HL-60 (cell line): ENCODE measurements at regions not wholly inside any gene's neighbourhood (a gene's known extent, or its start where the extent isn't known, plus 50 kb on each side); places are given as distances from the start of the nearest gene placed in this dataset.
A peak's percentile ranks its signal among the peaks of the same experiment; 100 is the strongest.

Experiments used
- DNase-seq, 2 experiments: peaks; one replicate each; pipeline ENCODE4 v3.0.0-alpha.2; 2010 to 2020; ENCODE audit warnings: low read depth in 1 of 2, low spot score in 1 of 2
- H3K27ac ChIP-seq: fragments of 250-450 bp; sonication (Bioruptor Pico); replicated peaks from 2 replicates; pipeline ENCODE4 v1.5.1; 2020; ENCODE audit warnings: mild to moderate bottlenecking, moderate library complexity
- H3K27me3 ChIP-seq: fragments of 250-450 bp; sonication (Bioruptor Pico); 2 replicates; pipeline ENCODE4 v1.5.1; 2021; ENCODE audit warnings: mild to moderate bottlenecking, moderate library complexity; ENCODE audit not compliant: insufficient read depth, poor library complexity, severe bottlenecking
- H3K4me3 ChIP-seq: replicated peaks from 2 replicates; pipeline ENCODE4 v1.5.1; 2011; ENCODE audit warnings: mild to moderate bottlenecking, control low read depth, low read length; ENCODE audit not compliant: insufficient read depth
- CTCF ChIP-seq: IDR thresholded peaks from one replicate; pipeline ENCODE4 v1.5.1; 2011; ENCODE audit warnings: low read length, control low read depth, inconsistent platforms; ENCODE audit not compliant: insufficient read depth
- GABPA ChIP-seq: IDR thresholded peaks from 2 replicates; pipeline ENCODE4 v1.6.1; 2012; ENCODE audit warnings: low read depth
- POLR2AphosphoS5 ChIP-seq: IDR thresholded peaks from 2 replicates; pipeline ENCODE4 v1.6.1; 2012; ENCODE audit warnings: low read depth
- REST ChIP-seq: IDR thresholded peaks from 2 replicates; pipeline ENCODE4 v1.6.1; 2012; ENCODE audit warnings: low read depth; ENCODE audit not compliant: insufficient replicate concordance
- SPI1 ChIP-seq: IDR thresholded peaks from 2 replicates; pipeline ENCODE4 v1.6.1; 2012; ENCODE audit warnings: low read depth, mild to moderate bottlenecking, borderline replicate concordance

GRCh38 chr2:144233733-144234541 is 286.0 kb downstream of the ZEB2 start:
- no peak overlapping the region for H3K4me3 ChIP-seq
- H3K27ac ChIP-seq = peak overlapping the region; percentile 4; the same call in 1 of the 2 replicates
- TF ChIP-seq GABPA = no peak
- no peak for TF ChIP-seq POLR2AphosphoS5
- no peak for TF ChIP-seq CTCF
- no peak for TF ChIP-seq SPI1
- no peak for TF ChIP-seq REST
- DNase-seq = no peak
- H3K27me3 ChIP-seq = no peaks in the 10 kb centered on the region

GRCh38 chr2:144233317-144233716 is 286.6 kb downstream of the ZEB2 start:
- Histone ChIP-seq H3K27ac (peak overlapping the region; percentile 4; the same call in 1 of the 2 replicates), H3K27me3 (no peaks in the 10 kb centered on the region), H3K4me3 (no peak overlapping the region)
- DNase-seq = peak in 1 of 2 experiments; percentile 8
- TF ChIP-seq POLR2AphosphoS5 = no peak
- TF ChIP-seq SPI1 = peak; percentile 63; the same call in 1 of the 2 replicates

DNA sequence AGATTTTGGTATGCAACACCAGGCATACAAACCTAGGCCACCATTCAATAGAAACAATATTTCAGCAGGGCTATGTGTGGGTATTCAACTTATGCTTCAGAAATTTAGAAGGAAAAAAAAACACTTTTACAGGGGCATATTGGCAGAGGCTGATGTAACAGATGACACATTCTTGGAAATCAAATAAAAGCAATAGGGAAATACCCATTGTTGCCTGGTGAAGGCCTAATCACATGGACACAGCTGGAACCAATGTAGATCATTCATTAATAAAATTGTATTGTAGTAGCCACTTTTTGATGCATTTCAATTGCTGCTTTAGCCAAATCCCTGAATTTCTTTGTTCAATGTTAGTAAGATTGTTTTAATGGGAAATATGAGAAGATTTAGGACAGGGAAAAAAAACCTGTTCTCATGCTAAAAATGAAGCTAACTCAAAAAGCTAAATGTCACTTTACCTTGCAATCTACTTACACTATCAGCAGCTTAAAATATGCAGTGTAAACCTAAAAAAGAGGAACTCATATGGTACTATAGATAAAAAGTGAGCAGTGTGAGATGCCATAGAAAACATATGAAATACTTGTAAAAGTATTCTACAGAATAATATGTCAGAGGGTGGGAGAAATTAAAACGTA is 289.4 kb downstream of the ZEB2 start:
- DNase-seq = no peak
- no peaks in the 10 kb centered on the region for H3K27me3 ChIP-seq
- no peak overlapping the region for H3K27ac ChIP-seq
- TF ChIP-seq CTCF (no peak), GABPA (no peak), POLR2AphosphoS5 (no peak), SPI1 (peak; percentile 91)
- H3K4me3 ChIP-seq = no peak overlapping the region

GRCh38 chr2:144230033-144230432 is 289.9 kb downstream of the ZEB2 start:
- Histone ChIP-seq H3K27ac (no peak overlapping the region), H3K27me3 (no peaks in the 10 kb centered on the region), H3K4me3 (no peak overlapping the region)
- no peak for TF ChIP-seq POLR2AphosphoS5
- TF ChIP-seq SPI1 = no peak
- TF ChIP-seq CTCF = no peak
- TF ChIP-seq GABPA = no peak
- DNase-seq = no peak
